Lung (tissue), 11 donors: ENCODE measurements at regions not wholly inside any gene's neighbourhood (a gene's known extent, or its start where the extent isn't known, plus 50 kb on each side); places are given as distances from the start of the nearest gene placed in this dataset.

Experiments used
- ATAC-seq: fragments of 200-7000 bp; cut with Tn5 transposase; one replicate; pipeline ENCODE4 v1.9.1; 2020; ENCODE audit warnings: moderate number of reproducible peaks; ENCODE audit not compliant: insufficient read depth, low FRiP score
- DNase-seq, 3 donors: peaks; one replicate each; pipeline ENCODE4 v3.0.0-alpha.2; 2013 to 2017
- H3K27ac ChIP-seq, 2 donors: one replicate each; pipeline ENCODE4 v1.5.1; 2013; ENCODE audit warnings: mild to moderate bottlenecking in 2 of 2, moderate library complexity in 2 of 2, control low read depth in 1 of 2, inconsistent platforms in 1 of 2, low read depth in 1 of 2, low read length in 1 of 2
- H3K27me3 ChIP-seq, 3 donors: one replicate each; pipeline ENCODE4 v1.5.1; 2013; ENCODE audit warnings: low read length in 2 of 3; ENCODE audit not compliant: control insufficient read depth in 3 of 3, insufficient read depth in 3 of 3
- H3K36me3 ChIP-seq, 4 donors: one replicate each; pipeline ENCODE4 v1.5.1; 2013; ENCODE audit warnings: low read length in 4 of 4, mild to moderate bottlenecking in 1 of 4, moderate library complexity in 1 of 4; ENCODE audit not compliant: control insufficient read depth in 4 of 4, insufficient read depth in 4 of 4
- H3K4me1 ChIP-seq, 5 donors: one replicate each; pipeline ENCODE4 v1.5.1; 2013; ENCODE audit warnings: low read length in 5 of 5, mild to moderate bottlenecking in 2 of 5, moderate library complexity in 1 of 5; ENCODE audit not compliant: control insufficient read depth in 5 of 5, insufficient read depth in 5 of 5
- H3K4me3 ChIP-seq: one replicate; pipeline ENCODE4 v1.5.1; 2013; ENCODE audit warnings: mild to moderate bottlenecking, control low read depth, moderate library complexity
- H3K9ac ChIP-seq, 2 donors: one replicate each; pipeline ENCODE4 v1.5.1; 2013; ENCODE audit warnings: low read length in 2 of 2, control low read depth in 1 of 2; ENCODE audit not compliant: insufficient read depth in 1 of 2
- H3K9me3 ChIP-seq, 4 donors: one replicate each; pipeline ENCODE4 v1.5.1; 2013; ENCODE audit warnings: low read length in 3 of 4, mild to moderate bottlenecking in 1 of 4, moderate library complexity in 1 of 4; ENCODE audit not compliant: control insufficient read depth in 4 of 4, insufficient read depth in 3 of 4
- WGBS, 2 donors: extraction: QIAGEN DNeasy Blood & Tissue Kit; methylation state at CpG; one replicate each; pipeline ENCODE4 v1.1.7; 2013; 5-methylcytosine and 5-hydroxymethylcytosine counted together
- TF ChIP-seq, protein P1 (sequence below): IDR thresholded peaks from 2 replicates; pipeline ENCODE4 v1.5.1; 2012; ENCODE audit warnings: mild to moderate bottlenecking; ENCODE audit errors: control extremely low read depth, extremely low read depth
- donor health status: control.
- donor health status: control.
- donor health status: Bipolar disorder and iron deficiency.
- donor health status: healthy.
- donor health status: DM: yes; HTN: yes; CAD: no.

DNA sequence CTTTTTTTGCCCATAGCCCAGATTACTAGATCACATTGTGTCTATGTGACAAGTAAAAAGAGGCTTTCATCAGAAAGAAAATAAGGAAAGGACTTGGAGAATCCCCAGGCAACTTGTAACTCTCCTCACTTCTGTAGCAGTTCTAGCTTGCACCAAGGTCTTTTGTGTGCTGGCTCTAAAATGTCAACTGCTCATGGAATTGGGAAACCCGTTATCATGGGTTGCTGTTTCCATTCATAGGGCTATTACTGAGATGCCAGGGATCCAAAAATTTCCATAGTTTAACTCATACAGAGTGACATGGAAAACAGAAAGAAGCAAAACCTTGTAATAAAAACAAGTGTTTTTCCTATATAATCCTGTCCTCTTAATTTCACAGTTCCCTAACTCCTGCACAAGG, 123.9 kb upstream of the FBXL7 start:
- H3K4me3 ChIP-seq = no peak overlapping the region
- no peak overlapping the region for H3K9ac ChIP-seq
- WGBS, 2 donors = 88 to 89% methylated on average over 1 of the region's 1 CpG
- DNase-seq (no peak), ATAC-seq (no peak)
- H3K4me1 ChIP-seq = peaks cover 0 to 4% (median under 1%) of the 10 kb centered on the region in 5 donors
- TF ChIP-seq, protein P1, sequence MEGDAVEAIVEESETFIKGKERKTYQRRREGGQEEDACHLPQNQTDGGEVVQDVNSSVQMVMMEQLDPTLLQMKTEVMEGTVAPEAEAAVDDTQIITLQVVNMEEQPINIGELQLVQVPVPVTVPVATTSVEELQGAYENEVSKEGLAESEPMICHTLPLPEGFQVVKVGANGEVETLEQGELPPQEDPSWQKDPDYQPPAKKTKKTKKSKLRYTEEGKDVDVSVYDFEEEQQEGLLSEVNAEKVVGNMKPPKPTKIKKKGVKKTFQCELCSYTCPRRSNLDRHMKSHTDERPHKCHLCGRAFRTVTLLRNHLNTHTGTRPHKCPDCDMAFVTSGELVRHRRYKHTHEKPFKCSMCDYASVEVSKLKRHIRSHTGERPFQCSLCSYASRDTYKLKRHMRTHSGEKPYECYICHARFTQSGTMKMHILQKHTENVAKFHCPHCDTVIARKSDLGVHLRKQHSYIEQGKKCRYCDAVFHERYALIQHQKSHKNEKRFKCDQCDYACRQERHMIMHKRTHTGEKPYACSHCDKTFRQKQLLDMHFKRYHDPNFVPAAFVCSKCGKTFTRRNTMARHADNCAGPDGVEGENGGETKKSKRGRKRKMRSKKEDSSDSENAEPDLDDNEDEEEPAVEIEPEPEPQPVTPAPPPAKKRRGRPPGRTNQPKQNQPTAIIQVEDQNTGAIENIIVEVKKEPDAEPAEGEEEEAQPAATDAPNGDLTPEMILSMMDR = no peak
- peaks cover 0 to 5% (median 0%) of the 10 kb centered on the region in 4 donors for H3K9me3 ChIP-seq
- no peak overlapping the region for H3K27ac ChIP-seq
- H3K36me3 ChIP-seq = no peaks in the 10 kb centered on the region
- H3K27me3 ChIP-seq = no peaks in the 10 kb centered on the region

DNA sequence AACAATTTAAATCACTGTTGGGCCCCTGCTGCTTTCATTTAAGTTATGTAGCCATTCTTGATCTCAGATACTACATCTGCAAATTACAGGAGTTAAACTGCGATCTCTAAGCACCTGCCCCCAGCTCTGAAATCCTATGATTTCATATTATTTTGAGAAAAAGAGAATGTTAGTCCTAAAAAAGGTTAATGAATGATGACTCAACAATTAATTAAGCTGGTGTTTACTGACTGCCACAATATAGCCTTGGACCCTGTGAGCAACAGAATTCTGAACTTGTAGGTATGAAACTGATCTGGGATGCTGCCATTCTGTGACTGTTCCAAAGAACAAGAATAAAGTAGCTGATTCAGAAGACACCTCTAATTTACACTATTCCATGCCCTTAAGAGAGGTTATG, 124.4 kb upstream of the FBXL7 start:
- Histone ChIP-seq H3K27ac (no peak overlapping the region), H3K27me3 (no peaks in the 10 kb centered on the region), H3K9me3 (peaks cover 0 to 5% (median 0%) of the 10 kb centered on the region in 4 donors), H3K4me1 (peaks cover 0 to 4% (median 1%) of the 10 kb centered on the region in 5 donors), H3K4me3 (no peak overlapping the region), H3K36me3 (no peaks in the 10 kb centered on the region), H3K9ac (no peak overlapping the region)
- ATAC-seq = no peak
- 84 to 96% methylated on average over 1 of the region's 1 CpG for WGBS, 2 donors
- no peak for DNase-seq
- TF ChIP-seq, protein P1 = no peak

DNA sequence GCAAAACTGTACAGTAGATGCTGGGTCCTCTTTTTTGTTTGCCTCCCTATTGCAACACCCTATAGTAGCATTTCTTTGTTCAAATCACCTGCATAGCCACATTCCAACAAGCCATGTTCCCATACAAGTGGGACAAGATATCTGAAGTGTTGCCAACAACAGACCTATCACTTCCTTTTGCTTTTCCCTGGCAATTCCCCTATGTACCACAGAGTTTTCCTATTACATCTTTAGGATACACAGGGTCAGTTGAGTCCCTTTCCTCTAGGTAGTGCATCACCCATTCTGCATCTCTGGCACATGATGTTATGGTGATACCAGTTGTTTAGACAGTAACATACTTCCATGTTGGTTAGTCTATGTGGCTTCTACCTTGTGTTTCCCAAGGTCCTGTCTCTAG, 125.1 kb upstream of the FBXL7 start:
- ATAC-seq (no peak), DNase-seq (no peak)
- Histone ChIP-seq H3K27me3 (no peaks in the 10 kb centered on the region), H3K27ac (no peak overlapping the region), H3K36me3 (no peaks in the 10 kb centered on the region), H3K9me3 (peaks cover 0 to 3% (median 0%) of the 10 kb centered on the region in 4 donors), H3K4me3 (no peak overlapping the region), H3K4me1 (peaks cover 0 to 4% (median 1%) of the 10 kb centered on the region in 5 donors), H3K9ac (no peak overlapping the region)
- TF ChIP-seq, protein P1 = no peak

DNA sequence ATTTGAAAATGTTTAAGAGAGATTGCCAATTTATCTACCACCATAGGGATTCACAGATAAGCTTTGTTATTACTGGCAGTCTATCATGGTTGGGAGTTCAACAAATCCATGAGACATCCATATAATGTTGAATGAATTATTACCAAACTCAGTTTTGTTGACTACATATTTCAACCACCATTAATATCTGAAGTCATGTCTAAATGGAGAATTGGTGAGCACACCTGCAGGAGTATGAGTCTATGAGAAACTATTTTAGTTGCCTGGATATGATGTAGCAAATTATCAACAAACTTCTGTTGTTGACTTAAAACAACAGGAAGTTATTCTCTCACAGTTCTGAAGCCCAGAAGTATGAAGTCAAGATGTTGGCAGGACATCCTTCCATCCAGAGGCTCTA, 126.8 kb upstream of the FBXL7 start:
- Histone ChIP-seq H3K36me3 (no peaks in the 10 kb centered on the region), H3K27me3 (no peaks in the 10 kb centered on the region), H3K4me3 (no peak overlapping the region), H3K4me1 (peaks cover 0 to 4% (median 1%) of the 10 kb centered on the region in 5 donors), H3K27ac (no peak overlapping the region), H3K9me3 (peaks cover 0 to 3% (median 0%) of the 10 kb centered on the region in 4 donors), H3K9ac (no peak overlapping the region)
- ATAC-seq (no peak), DNase-seq (no peak)
- TF ChIP-seq, protein P1 = no peak
